Suprapubic skin (tissue), 4 donors: ENCODE measurements at regions not wholly inside any gene's neighbourhood (a gene's known extent, or its start where the extent isn't known, plus 50 kb on each side); places are given as distances from the start of the nearest gene placed in this dataset.
A peak's percentile ranks its signal among the peaks of the same experiment; 100 is the strongest.

ENCODE experiments used
- DNase-seq, 2 donors: peaks; one replicate each; pipeline ENCODE4 v3.0.0-alpha.2; 2019; ENCODE audit warnings: low spot score in 2 of 2
- H3K27ac ChIP-seq: fragments of 200-600 bp; sonication (generic); one replicate; pipeline ENCODE4 v1.5.1; 2019
- H3K27me3 ChIP-seq: fragments of 200-600 bp; sonication (generic); one replicate; pipeline ENCODE4 v1.5.1; 2019
- H3K36me3 ChIP-seq: fragments of 200-600 bp; sonication (generic); one replicate; pipeline ENCODE4 v1.5.1; 2019
- H3K4me1 ChIP-seq: fragments of 200-600 bp; sonication (generic); one replicate; pipeline ENCODE4 v1.5.1; 2019
- H3K4me3 ChIP-seq: fragments of 200-600 bp; sonication (generic); one replicate; pipeline ENCODE4 v1.5.1; 2019; ENCODE audit warnings: mild to moderate bottlenecking
- H3K9me3 ChIP-seq: fragments of 200-600 bp; sonication (generic); one replicate; pipeline ENCODE4 v1.5.1; 2019
- CTCF ChIP-seq, 2 donors: fragments of 200-600 bp in 1 of 2; fragments of 450-650 bp in 1 of 2; sonication (generic) in 1 of 2; IDR thresholded peaks; one replicate each; pipeline ENCODE4 v1.5.1; 2016 to 2019; ENCODE audit warnings: antibody characterized with exemption in 2 of 2, mild to moderate bottlenecking in 1 of 2, moderate library complexity in 1 of 2
- EP300 ChIP-seq: sonication (generic); formaldehyde crosslinking; IDR thresholded peaks from one replicate; pipeline ENCODE4 v1.6.1; 2017; ENCODE audit warnings: antibody characterized with exemption
- POLR2A ChIP-seq, 2 donors: fragments of 450-650 bp; IDR thresholded peaks; one replicate each; pipeline ENCODE4 v1.6.1; 2017; ENCODE audit warnings: antibody characterized with exemption in 2 of 2, mild to moderate bottlenecking in 2 of 2, moderate library complexity in 2 of 2
- POLR2AphosphoS5 ChIP-seq, 3 donors: sonication (generic); formaldehyde crosslinking; IDR thresholded peaks; one replicate each; pipeline ENCODE4 v1.6.1; 2017; ENCODE audit warnings: antibody characterized with exemption in 3 of 3
- WGBS: methylation state at CpG from one replicate; pipeline ENCODE4 v1.1.5; 2018; 5-methylcytosine and 5-hydroxymethylcytosine counted together

- no peaks in the 10 kb centered on the region for H3K9me3 ChIP-seq
- H3K27me3 ChIP-seq = no peaks in the 10 kb centered on the region
- no peaks in the 10 kb centered on the region for H3K36me3 ChIP-seq
- H3K4me3 ChIP-seq = no peak overlapping the region
- WGBS = 55% methylated on average over 16 of the region's 16 CpGs
- H3K27ac ChIP-seq = no peak overlapping the region
- peaks cover 3% of the 10 kb centered on the region for H3K4me1 ChIP-seq
- TF ChIP-seq CTCF (IDR thresholded peaks at IDR 0.05) (no peak), POLR2AphosphoS5 (IDR thresholded peaks at IDR 0.05) (no peak), POLR2A (IDR thresholded peaks at IDR 0.05) (no peak), EP300 (no peak)
- no peak for DNase-seq
These were observed 112.8 kb downstream of the DACT2 start for GRCh38 chr6:168206661-168207274.

GRCh38 chr6:168206186-168206585, 113.4 kb downstream of the DACT2 start:
- Histone ChIP-seq H3K36me3 (no peaks in the 10 kb centered on the region), H3K27me3 (no peaks in the 10 kb centered on the region), H3K27ac (no peak overlapping the region), H3K4me1 (peaks cover 3% of the 10 kb centered on the region), H3K4me3 (no peak overlapping the region), H3K9me3 (no peaks in the 10 kb centered on the region)
- no peak for DNase-seq
- 44% methylated on average over 7 of the region's 8 CpGs for WGBS
- TF ChIP-seq POLR2A (IDR thresholded peaks at IDR 0.05) = no peak
- TF ChIP-seq POLR2AphosphoS5 (IDR thresholded peaks at IDR 0.05) = no peak
- no peak for TF ChIP-seq CTCF (IDR thresholded peaks at IDR 0.05)
- TF ChIP-seq EP300 = no peak

GRCh38 chr6:168201799-168202198, 117.8 kb downstream of the DACT2 start:
- Histone ChIP-seq H3K27me3 (no peaks in the 10 kb centered on the region), H3K9me3 (no peaks in the 10 kb centered on the region), H3K27ac (no peak overlapping the region), H3K36me3 (no peaks in the 10 kb centered on the region), H3K4me3 (no peak overlapping the region), H3K4me1 (peaks cover under 1% of the 10 kb centered on the region)
- DNase-seq = peak in 1 of 2 donors; percentile 17
- WGBS = 98% methylated on average over 4 of the region's 5 CpGs
- TF ChIP-seq POLR2AphosphoS5 (IDR thresholded peaks at IDR 0.05) = no peak
- TF ChIP-seq EP300 = no peak
- no peak for TF ChIP-seq CTCF (IDR thresholded peaks at IDR 0.05)
- TF ChIP-seq POLR2A (IDR thresholded peaks at IDR 0.05) = no peak

GRCh38 chr6:168201383-168201782, 118.2 kb downstream of the DACT2 start:
- Histone ChIP-seq H3K27me3 (no peaks in the 10 kb centered on the region), H3K9me3 (no peaks in the 10 kb centered on the region), H3K4me3 (no peak overlapping the region), H3K36me3 (no peaks in the 10 kb centered on the region), H3K4me1 (no peaks in the 10 kb centered on the region), H3K27ac (no peak overlapping the region)
- TF ChIP-seq POLR2AphosphoS5 (IDR thresholded peaks at IDR 0.05) (no peak), CTCF (IDR thresholded peaks at IDR 0.05) (no peak), EP300 (no peak), POLR2A (IDR thresholded peaks at IDR 0.05) (no peak)
- peak in 1 of 2 donors; percentile 44 for DNase-seq
- 82% methylated on average over 7 of the region's 7 CpGs for WGBS

GRCh38 chr6:168200571-168201134, 118.9 kb downstream of the DACT2 start:
- Histone ChIP-seq H3K27ac (no peak overlapping the region), H3K4me1 (no peaks in the 10 kb centered on the region), H3K9me3 (no peaks in the 10 kb centered on the region), H3K27me3 (no peaks in the 10 kb centered on the region), H3K4me3 (no peak overlapping the region), H3K36me3 (no peaks in the 10 kb centered on the region)
- 91% methylated on average over 4 of the region's 8 CpGs for WGBS
- peak in 1 of 2 donors; percentile 19 for DNase-seq
- no peak for TF ChIP-seq POLR2AphosphoS5 (IDR thresholded peaks at IDR 0.05)
- no peak for TF ChIP-seq CTCF (IDR thresholded peaks at IDR 0.05)
- TF ChIP-seq POLR2A (IDR thresholded peaks at IDR 0.05) = no peak
